Dermis blood vessel endothelial cell (primary cell): ENCODE measurements at regions not wholly inside any gene's neighbourhood (a gene's known extent, or its start where the extent isn't known, plus 50 kb on each side); places are given as distances from the start of the nearest gene placed in this dataset.
"Not testable (repeated sequence)": the region's sequence is repeated elsewhere in the genome, so short reads cannot be mapped to it uniquely, and the experiment has no call there.

Source experiments
- DNase-seq: peaks from one replicate; pipeline ENCODE4 v3.0.0; 2010

DNA sequence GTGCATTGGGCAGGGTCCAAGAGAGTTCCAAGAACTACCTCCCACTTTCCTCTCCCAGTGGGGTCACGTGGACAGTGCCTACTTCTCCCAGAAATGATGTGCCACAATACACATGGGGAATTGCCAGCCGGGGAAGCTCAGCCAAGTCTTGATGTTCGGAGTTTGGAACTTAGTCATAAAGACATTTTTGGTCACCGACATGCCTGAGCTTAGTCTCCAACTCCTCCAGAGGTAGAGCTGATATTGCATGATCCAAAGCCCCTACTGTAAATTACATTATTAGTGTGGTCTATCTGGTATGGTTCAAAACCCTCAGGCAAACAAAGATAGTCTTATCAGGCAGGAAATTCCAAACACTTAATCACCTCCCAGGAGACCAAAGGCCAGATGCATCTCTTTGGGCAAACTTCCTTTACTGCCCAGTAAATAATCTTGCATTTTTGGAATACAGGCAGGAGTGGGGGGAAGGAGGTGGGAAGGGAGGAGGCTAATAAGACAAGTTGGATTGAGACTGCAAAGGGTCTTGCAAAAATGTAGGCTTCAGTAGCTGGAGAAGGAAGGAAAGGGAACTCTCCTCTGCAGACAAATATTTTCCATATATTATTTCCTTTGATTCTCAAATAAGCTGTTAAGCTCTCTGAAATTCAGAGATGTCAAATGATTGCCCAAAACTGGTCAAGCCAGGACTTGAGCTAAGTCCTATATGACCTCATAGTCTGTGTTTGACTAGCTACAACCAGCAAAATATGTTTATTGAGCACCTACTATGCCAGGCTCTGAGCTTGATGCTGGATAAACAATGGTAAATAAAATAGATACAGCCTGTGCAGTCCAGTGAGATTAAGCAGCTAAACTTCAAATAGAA lies 99.4 kb downstream of the DRD1 start:
- no peak for DNase-seq

DNA sequence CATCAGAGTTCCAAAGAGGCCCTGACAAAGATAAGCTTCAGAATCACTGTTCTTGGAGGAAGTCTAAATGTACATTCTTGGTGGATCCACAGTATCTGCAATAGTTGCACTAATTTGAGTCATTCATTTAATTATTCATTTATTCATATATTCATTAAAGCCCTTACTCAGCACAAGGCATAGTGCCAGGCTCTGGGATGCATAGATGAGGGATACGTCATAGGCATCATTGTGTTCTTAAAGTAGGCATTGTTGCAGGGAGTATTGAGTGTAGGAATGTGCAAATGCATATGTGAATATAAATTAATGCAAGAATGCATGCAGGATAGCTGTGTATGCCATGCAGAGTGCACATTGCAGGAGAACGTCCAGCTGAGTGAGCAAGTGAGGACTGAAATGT lies 100.7 kb downstream of the DRD1 start:
- DNase-seq = no peak

DNA sequence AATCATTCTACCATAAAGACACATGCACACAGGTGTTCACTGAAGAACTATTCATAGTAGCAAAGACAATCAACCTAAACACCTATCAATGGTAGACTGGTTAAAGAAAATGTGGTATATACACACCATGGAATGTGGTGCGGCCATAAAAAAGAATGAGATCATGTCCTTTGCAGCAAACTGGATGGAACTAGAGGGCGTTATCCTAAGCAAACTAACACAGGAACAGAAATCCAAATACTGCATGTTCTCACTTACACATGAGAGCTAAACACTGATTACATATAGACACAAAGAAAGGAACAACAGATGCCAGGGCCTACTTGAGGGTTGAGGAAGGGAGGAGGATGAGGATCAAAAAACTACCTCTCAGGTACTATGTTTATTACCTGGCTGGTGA lies 103.8 kb downstream of the DRD1 start:
- DNase-seq = no peak

DNA sequence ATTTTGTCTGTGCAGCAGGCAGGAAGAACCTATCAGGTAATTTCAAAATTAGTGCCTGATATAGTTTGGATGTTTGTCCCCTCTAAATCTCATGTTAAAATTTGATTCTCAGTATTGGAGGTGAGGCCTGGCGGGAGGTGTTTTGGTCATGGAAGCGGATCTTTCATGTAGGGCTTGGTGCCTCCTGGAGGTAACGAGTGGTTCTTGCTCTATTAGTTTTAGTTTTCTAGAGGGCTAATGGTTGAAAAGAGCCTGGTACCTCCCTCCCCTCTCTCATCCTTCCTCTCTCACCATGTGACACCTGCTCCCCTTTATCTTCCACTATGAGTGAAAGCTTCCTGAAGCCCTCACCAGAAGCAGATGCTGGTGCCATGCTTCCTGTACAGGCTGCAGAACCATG lies 106.3 kb downstream of the DRD1 start:
- no peak for DNase-seq

DNA sequence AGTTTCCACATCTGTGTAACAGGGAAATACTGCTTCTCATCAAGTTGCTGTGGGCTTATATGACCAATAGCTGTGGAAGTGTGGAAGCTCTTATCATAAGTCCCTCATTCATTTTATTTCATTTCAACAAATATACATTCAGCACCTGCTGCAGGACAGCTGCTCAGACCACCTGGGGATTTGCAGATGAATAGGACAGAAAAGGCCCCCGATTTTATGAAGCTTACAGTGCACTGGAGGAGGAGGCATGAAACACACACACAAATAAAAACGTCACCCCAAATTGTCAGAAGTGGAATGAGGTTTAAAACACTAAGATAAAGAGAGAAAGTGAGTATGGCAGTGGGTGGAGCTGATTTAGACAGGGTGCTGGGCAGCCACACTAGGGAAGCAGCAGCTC lies 107.2 kb downstream of the DRD1 start:
- no peak for DNase-seq

DNA sequence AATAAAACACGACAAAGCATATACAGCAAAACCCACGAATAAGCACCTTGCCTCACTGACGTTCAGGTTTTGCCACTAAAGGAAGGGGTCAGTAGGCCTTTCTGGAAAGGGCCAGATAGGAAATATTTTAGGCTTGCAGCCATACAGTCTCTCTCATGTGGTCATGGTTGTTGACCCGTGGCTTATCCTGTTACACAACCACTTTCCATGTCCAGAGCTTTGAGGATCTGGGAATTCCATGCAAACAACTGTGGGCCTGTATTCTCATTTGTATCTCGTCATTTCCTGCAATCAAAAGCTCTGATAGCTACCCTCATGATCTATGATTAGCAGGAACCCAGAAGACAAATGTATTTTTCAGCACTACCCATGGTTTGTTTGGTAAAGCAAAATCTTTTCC lies 108.3 kb downstream of the DRD1 start:
- DNase-seq = no peak

DNA sequence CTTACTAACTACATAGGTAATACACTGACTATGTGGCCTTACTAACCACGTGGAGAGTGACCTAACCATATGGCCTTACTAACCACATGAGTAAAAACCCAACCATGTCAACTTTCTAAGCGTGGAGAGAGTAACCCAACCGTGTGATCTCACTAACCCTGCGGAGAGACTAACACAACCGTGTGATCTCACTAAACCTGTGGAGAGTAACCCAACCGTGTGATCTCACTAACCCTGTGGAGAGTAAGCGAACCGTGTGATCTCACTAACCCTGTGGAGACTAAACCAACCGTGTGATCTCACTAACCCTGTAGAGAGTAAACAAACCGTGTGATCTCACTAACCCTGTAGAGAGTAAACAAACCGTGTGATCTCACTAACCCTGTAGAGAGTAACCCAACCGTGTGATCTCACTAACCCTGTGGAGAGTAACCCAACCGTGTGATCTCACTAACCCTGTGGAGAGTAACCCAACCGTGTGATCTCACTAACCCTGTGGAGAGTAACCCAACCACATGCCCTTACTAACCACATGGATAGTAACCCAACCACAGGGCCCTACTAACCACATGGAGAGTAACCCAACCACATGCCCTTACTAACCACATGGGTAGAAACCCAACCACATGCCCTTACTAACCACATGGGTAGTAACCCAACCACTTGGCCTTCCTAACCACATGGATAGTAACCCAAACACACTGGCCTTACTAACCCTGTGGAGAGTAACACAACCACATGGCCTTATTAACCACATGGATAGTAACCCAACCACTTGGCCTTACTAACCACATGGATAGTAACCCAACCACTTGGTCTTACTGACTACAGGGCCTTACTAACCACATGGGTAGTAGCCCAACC lies 112.6 kb downstream of the DRD1 start:
- not testable (repeated sequence) for DNase-seq

DNA sequence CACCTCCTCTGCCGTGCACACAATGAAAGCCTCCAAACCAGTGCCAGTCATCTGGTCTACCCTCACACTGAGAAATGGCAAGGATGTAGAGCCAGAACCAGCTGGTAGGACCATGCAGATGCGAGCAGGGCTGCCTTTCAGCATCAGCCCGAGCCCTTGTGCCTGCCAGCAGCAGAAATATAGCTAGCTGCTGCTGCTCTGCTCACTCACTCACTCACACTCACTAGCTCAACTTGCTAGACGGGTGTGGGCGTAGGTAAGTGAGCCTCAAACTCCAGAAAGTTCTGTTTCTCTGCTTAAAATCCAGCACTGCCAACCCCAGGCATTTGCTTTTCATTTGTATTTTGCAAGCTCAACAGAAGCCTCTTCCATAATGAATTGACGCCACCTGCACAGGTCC lies 114.0 kb downstream of the DRD1 start:
- no peak for DNase-seq

DNA sequence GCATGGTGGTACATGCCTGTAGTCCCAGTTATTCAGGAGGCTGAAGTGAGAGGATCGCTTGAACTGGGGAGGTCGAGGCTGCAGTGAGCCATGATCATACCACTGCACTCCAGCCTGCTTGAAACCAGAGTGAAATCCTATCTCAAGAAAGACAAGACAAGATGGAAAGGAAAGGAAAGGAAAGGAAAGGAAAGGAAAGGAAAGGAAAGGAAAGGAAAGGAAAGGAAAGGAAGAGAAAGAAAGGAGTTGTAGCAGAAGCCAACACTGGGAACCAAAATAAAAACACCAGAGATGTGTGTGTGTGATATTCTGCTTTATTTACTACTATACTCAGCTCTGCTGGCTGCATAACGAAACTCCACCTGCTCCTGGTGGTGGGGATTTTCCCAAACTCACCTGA lies 115.3 kb downstream of the DRD1 start:
- DNase-seq = no peak

DNA sequence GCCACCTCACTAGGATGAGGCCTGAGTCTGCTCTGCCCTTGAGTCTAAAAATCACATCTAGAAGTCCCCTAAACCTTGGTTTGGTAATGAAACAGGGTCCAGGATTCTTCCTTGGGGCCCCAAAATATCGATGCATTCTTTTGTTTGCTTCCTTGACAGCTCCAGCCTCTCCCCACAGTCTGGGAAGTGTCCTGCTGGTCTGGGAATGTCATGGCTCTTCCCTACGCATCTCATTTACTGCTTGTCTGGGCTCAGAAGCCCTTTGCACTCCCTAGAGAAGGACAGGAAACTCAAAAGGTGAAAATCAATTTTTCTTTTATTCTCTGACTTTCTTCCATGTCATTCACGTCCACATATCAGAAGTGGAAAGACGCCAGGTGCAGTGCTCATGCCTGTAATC lies 115.8 kb downstream of the DRD1 start:
- no peak for DNase-seq

DNA sequence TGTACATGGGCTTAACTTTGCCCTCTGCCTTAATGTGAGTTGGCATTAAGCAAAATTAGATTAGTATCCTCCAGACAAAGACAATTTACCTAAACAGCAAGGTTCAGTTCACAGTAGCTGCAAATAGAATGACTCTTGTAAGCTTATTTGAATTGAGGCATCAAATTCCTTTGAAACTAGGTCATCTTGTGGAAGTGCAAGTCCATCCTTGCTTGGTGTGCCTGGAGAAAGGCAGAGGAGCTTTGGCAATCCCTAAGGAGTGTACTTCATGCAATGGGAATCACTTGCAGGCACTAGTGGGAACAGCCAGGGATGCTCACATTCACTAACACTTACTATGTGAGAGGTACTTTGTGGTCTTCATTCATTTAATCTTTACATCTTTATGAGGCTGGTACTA lies 118.3 kb downstream of the DRD1 start:
- DNase-seq = no peak

DNA sequence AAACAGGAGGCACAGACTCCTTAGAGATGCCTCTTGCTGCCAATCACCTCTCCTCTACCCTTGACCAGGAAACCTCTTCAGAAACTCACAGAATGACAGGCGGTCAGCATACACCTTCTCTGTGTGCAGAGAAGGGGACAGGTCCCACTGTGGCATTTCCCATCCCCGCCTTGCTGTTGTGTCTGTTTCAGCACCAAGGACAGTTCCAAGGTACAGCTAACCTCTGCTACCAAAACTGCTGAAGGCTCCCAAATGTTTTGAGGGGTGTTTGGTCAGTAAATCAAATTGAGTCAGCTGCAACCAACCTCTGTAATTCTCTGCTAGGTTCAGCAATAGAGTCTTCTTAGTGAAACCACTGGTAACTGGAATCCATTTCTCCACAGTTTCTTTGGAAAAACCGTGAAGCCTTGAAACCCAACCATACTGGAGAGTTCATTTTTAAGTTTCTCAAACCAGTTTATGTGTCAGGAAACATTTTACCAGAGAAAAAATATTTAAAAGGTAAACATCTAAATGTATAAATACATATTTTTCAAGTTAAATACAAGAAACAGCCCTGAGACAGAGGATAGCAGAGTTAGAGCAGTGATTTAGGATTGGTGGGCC lies 122.0 kb downstream of the DRD1 start:
- peak; percentile 11 for DNase-seq

DNA sequence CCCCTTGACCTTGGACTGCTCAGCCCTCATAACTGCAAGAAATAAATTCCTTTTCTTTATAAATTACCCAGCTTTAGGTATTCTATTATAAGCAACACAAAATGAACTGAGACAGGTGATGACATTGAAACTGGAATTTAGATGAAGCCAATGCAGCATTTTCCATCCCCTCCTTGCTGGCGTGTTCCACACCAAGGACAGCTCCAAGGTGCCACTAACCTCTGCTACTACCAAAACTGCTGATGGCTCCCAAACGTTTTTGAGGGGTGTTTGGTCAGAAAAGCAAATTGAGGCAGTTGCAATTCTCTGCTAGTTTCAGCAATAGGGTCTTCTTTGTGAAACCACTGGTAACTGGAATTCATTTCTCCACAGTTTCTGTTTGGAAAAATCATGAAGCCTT lies 124.8 kb downstream of the DRD1 start:
- no peak for DNase-seq

DNA sequence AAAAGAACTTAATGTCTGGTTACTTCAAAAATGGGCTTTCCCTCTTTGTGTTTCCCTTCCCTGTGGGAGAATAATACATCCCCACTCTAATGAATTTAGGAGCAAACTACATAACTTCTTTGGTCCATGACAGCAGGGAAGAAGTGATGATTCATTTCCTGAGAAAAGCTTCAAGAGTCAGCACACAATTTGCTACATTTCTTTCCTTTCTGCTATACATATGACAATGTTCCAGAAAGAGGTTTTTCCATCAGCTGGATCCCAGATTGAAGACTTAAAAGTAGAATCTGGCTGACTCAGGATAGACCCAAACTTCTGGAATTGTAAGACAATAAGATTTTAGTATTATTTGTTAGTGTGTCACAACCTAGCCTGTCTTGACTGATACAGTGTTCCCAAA lies 126.1 kb downstream of the DRD1 start:
- no peak for DNase-seq

DNA sequence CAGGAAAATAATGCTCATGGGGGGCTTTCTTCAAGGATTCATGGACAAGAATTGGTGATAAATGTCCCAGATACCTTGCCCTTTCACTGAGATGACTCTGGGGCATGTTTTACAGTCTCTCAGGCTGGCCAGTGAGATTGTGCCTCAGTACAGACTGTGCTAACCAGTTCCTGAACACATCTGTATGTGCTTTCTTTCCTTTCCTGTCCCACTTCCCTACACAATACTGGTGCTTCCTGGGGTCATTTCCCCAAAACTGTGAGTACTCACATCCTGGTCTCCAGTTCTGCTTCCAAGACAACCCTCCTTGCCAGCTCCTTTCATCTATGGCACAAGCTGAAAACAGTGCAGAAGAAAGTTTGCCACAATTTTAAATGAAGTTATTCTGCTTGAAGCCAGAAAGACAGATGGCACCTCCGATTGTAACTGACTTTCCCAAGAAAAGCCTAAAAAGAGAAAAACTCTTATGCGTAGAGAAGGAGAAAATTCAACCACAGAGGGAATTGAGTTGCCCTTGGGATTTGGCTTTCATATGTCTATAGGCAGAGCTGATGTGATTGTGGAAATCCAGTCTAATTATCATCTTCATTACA lies 134.7 kb downstream of the DRD1 start:
- DNase-seq = no peak

DNA sequence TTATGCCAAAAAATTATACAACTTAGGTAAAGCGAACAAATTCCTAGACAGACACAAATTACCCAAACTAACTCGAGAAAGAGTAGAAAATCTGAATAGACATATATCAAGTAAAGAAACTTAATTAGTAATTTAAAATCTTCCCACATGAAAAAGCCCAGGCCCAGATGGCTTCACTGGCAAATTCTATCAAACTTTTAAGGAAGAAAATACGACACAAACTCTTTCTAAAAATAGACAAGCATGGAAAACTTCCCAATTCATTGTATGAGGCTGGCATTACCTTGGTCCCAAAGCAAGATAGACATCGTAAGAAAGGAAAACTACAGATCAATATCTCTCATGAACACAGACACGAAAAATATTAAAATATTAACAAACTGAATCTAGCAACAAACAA lies 135.3 kb downstream of the DRD1 start:
- no peak for DNase-seq

DNA sequence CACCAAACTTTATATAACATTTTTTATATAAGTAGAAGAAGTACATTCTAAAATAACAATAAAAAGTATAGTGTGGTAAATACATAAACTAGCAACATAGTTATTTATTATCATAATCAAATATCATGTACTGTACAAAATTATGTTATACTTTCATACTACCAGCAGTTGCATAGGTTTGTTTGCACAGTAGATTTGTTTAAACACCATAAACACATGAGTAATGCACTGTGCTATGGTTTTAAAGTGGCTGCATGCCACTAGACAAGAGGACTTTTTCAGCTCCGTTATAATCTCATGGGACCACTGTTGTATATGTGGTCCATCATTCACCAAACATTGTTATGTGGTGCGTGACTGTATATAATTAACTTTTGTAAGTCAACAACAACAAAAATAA lies 137.6 kb downstream of the DRD1 start:
- DNase-seq = no peak

DNA sequence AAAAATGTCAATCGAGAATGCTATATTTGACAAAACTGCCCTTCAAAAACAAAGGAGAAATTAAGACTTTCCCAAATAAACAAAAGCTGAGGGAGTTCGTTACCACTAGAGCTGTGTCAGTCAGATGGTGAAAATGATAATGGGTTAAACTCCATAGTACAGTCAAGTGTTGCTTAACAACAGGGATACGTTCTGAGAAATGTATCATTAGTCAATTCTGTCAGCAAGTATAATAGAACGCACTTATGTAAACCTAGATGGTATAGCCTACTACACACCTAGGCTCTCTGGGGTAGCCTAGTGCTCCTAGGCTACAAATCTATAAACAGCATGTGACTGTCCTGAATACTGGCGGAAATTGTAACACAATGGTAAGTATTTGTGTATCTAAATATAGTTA lies 138.7 kb downstream of the DRD1 start:
- no peak for DNase-seq

DNA sequence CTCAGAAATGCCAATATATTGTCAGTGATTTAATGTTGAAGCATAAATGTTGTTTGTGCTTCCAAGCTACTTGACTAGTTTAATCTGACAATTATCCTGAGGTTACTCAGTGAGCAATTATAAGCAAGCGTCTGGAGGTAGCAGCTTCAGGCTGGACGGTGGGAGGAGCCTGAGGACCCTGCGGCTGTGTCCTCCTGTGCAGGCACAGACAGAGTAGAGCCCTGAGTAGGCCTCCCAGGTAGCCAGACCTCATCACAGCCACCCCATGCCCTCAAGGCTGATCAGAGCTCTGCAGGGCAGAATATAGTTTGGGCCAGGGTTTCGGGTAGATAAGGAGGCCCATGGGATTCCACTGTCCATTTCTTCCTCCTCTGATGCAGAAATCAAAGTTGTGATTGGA lies 153.6 kb downstream of the DRD1 start:
- DNase-seq = no peak

DNA sequence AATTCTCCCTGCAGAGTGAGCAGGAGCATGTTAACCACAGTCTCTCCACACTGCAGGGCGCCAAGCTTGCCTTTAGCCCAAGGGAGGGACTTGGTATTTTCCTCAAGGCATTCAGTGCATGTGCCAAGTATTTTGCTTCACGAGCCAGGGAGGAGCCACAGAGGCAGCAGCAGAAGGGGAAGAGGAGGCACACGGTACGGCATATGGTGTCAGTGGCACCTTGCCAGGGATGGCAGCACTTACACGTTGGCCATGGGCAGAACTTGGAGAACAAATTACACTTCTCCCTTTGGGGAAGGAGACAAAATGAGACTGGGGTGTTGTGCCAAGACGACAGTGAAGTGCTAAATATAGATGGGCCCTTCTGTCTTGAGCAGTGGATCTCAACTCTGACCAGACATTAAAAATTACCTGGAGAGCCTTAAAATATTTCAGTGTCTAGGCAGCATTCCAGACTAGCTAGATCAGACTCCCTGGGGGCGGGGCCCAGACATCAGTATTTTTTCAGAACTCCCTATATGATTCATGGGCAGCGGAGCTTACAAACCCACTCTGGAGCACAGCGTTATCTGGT lies 155.8 kb downstream of the DRD1 start:
- DNase-seq = no peak

DNA sequence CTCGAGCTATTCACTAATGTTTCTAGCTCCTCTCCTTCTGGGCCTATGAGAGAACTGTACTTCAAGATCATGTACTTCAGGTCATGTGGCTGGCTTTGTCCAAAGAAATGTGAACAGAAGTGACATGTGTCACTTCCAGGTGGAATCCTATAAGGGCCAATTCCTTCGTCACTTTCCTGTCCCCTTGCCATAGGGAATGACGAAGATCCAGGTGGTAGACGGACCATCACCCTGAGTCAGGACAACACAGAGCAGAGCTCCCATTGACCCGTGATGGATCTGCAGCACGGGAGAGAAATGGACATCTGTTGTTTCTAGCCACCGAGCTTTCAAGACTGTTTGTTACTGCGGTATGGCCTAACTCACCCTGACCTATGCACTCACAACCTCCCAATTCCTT lies 157.0 kb downstream of the DRD1 start:
- DNase-seq = no peak

DNA sequence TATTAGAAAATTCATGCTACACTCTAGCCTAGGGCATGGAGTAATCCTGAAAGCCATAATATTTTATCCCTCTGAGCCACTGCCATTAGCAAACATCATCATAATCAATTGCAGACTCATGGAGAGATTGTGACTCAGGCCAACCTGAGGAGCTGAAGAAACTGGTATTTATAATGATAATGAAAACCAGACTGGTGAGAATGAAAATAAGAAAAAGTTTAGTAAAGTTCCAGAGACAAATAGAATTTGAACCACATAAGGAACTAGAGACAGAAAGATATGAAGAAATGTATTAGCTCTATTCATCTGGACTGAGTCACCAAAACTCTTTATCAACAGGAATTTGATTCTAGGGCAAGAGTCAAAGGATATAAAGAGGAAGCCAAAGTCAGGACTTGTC lies 158.7 kb downstream of the DRD1 start:
- no peak for DNase-seq

DNA sequence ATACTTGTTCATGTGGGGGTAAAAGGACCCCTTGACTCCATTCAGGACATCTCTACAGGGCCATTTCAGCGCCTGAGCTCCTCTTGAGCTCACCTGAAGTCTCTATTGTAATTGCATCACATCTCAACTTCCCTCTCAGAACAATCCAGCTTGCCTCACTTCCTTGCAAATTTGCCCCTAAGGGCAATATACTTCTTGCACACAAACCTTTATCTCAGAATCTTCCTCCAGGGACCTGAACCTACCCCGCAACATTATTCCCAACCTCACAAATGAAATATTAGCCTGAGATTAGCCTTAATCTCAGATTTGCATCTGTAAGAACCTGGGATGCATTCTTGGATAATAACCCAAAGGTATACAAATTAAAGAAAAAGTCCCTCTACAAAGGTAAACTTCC lies 159.2 kb downstream of the DRD1 start:
- DNase-seq = no peak
